G401.6 (cell line): ENCODE measurements at regions not wholly inside any gene's neighbourhood (a gene's known extent, or its start where the extent isn't known, plus 50 kb on each side); places are given as distances from the start of the nearest gene placed in this dataset.

ENCODE experiments used
- FAIRE-seq: peaks from 2 replicates; lab custom pipeline; 2012; peaks lifted over from hg19 to GRCh38; lab: Jason Lieb, UNC

DNA sequence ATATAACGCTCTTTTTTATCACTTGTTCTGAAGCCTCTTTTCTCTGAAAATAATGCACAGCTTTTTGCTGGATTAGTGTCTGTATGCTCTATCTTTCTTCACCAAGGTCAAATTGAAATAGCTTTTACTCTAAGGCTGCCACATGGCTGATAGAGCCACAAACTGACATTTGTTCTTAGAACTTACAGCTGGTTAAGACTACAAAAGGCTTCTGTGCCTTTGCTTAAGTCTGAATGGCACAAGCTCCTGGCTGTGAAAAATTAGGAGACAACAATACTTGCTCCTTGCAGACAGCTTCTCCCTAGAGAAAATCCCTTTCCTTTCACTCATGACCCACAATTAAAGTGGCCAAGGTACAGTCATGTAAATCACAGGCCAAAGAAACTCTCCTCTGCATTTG lies 515.3 kb downstream of the DSC3 start:
- no peak for FAIRE-seq

DNA sequence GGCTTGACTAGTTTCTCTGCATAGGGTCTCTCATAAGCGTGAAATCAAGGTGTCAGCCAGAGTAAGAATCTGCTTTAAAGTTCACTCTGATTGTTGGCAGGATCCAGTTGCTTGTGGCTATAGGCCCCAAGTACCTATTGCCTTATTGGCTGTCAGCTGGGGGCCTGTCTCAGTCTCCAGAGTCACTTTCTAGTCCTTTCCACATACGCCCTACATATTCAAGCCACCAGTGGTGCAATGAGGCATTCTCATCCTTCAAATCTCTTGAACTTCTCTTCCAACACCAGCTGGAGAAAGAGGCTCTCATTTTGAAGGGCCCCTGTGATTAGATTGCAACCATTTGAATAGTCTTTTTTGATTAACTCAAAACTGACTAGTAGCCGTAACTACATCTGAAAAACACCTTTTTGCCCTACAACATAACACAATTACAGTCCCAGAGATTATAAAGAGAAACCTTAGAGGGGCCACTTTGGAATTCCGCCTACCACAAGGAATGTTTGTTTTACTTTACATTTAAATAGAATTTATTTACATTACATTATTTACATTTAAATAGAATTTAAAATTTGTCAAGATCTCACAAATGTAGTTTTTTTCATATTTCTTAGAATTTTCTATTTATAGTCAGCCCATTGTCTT lies 520.1 kb downstream of the DSC3 start:
- no peak for FAIRE-seq

DNA sequence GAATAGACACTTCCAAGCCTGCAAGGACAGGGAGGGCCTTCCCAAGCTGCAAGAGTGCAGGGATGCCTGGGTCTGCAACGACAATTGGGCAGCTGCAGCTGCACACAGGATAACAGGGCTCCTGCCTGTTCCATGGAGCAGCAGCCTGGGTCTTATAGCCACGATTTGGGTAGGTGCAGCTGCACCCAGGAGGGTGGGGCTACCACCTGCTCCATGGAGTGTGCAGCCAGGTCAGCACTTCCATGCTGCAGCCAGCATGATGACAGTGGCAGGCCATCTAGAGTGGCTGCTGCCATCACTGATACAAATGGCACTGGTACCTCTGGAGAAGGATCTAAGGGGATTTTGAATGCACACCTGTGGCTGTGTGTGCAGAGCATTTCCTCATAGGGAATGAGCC lies 528.5 kb downstream of the DSC3 start:
- no peak for FAIRE-seq

DNA sequence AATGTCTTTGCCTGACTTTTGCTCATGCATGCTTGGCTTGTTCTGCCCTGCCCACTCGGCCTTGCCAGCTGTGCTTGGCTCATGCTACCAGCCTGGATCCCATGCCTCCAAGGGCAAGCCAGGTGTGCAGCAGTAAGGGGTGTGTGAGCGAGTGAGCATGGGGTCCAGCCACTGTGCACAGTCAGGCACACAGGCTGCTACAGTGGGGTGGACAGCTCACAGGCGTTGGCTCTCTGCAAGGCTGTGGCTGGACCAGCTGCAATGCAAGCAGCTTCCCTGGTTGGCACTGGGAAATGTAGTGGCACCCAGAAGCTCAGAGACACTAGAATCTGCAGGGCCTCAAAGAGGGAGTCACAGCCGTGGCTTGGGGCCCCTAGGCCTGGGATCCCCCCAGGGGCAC lies 529.7 kb downstream of the DSC3 start:
- FAIRE-seq: no peak

DNA sequence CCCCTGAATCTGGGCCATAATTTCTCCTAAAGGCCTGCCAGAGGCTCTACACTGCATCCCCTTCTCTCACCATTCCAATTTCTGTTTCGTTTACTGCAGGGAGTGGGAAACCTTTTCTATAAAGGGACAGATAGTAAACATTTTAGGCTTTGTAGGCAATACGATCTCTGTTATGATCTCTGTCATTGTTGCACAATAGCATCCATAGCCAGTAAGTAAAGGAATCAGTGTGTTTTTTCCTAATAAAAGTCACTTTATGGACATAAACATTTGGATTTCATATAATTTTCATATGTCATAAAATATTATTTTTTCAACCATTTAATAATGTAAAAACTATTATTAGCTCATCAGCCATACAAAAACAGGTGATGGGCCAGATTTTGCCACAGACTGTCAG lies 531.7 kb downstream of the DSC3 start:
- no peak for FAIRE-seq

DNA sequence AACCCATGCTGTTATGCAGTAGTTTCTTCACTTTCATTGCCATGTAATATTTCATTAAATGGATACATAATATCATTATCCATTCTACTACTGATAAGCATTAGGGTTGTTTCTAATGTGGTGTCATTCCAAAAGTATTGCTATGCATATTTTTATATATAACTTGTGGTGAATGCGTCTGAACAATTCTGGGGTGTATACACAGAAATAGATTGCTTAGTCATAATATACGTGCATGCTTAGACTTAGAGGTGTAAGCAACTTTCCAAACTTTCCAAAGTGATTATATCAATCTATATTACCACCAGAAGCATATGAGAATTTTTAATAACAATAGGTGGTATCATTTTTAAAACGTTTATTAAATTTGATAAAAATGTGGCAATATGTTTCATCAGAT lies 540.9 kb downstream of the DSC3 start:
- FAIRE-seq: no peak

DNA sequence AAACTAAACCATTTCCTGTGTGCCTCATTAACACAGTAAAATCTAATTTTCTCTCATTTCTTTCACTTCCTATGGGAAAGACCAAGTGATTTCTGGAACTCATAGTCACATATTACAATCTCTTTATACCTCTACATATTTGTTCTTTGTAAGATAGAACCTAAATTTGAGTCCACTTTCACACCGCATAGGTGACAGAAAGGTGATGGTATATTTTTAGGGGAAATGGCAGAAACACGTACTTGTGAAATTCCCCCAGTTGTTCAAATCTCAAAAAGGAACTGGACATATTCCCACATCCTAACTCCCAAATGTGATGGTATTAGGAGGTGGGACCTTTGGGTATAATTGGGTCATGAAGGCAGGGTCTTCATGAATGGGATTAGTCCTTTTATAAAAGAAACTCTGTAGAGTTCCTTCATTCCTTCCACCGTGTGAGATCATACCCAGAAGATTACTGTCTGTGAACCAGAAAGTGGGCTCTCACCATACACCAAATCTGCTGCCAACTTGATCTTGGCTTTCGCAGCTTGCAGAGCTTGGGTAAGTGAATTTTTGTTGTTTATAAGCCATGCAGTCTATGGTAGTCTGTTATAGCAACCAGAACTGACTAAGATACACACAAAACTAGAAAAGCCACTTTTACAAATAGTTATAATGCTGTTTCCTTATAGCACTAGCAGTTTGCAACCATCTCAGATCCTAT lies 542.1 kb downstream of the DSC3 start:
- FAIRE-seq: no peak

DNA sequence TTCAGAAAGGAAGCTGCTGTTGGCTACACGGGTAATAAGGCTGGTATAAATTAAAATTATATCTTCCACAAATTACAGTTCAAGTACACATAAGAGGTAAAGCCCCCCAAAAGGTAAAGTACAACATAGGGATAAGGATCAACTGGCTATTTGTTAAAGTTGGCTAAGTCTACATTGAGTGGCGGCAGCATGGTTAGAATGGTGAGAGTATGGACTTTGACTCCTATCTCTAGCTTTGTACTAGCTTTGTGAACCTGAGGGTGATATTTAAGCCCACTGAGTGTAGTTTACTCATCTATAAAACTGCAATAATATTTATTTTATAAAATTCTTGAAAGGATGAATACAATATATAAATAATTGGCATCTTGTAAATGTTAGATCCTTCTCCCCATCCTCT lies 542.8 kb downstream of the DSC3 start:
- no peak for FAIRE-seq

DNA sequence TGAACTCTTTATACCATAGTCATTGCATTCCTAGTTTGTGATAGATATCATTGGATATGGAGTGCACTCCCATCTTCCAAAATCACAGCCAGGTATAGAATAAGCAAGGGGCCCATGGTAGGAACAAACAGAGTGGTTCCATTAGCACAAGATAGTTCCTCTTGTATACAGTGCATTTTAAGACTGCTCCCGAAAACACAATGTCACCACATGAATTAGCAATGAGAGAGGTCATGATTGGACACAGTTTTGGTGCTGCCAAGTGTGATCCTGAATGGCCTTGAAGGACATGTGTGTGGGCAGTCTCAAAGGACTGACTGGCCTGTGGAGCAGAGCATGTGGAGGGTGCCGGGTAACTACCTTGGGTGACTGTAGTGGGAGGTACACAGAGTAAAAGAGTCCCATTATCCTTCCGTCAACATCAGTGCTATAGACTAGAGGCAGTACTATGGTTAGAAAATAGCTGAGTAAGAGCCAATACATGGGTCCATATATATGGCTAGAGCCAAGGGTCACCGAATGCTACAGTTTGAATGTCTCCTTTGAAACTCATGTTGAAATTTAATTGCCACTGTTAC lies 549.9 kb downstream of the DSC3 start:
- no peak for FAIRE-seq

DNA sequence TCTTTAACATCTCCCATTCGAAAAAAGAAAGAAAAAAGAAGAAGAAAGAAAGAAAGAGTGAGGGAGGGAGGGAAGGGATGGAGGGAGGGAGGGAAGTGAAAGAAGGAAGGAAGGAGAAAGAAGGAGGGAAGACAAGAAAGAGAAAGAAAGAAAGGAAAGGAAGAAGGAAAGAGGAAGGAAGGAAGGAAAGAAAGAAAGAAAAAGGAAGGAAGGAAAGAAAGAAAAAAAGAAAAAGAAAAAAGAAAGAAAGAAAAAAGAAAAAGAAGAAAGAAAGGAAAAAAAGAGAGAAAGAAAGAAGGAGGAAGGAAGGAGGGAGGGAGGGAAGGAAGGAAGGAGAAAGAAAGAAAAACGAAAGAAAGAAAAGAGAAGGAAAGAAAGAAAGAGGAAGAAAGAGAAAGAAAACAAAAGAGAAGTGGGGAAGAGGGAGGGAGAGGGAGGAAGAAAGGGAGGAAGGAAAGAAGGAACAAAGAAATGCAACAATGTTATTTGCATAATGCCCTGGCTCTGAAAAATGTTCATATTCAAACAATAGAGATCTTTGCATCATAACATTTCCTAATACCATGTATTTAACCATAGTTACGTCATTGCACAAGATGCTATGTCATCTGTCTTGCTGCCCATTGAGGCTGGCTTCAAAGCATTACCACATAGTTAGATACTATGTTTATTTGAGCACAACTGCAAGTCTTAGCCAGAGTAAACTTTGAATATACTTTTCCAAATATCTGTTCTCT lies 550.6 kb downstream of the DSC3 start:
- no peak for FAIRE-seq

DNA sequence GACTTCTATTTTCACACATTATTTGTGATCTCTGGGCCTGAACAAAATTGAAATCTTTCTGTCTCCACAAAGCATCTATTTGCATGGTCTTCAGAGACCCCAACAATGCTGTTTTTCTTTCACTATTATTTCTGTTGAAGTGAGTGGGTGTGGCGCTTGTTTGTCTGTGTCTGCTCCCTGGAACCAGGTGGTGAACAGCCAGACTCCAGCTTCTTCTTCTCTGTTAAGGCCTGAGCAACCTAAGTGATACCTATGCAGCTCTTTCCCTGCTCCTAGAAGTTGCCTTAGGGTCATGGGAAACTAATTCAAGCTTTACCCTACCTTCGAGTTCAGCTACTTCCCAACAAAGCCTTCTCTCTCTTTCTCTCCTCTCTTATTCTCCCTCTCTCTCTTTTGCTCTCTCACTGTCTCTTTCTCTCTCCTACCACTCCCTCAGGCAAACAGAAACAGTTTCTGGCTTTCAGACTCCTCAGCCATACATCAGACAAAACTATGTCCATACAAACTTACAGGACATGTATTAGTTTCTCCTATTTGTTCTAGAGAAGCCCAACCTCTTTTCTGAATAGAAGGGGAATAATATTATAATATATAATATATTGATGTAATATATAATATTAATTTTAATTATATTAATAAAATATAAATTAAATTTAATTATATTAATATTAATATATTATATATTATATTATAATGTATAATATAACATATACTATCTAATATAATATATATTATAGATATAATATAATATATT lies 552.5 kb downstream of the DSC3 start:
- FAIRE-seq: no peak

DNA sequence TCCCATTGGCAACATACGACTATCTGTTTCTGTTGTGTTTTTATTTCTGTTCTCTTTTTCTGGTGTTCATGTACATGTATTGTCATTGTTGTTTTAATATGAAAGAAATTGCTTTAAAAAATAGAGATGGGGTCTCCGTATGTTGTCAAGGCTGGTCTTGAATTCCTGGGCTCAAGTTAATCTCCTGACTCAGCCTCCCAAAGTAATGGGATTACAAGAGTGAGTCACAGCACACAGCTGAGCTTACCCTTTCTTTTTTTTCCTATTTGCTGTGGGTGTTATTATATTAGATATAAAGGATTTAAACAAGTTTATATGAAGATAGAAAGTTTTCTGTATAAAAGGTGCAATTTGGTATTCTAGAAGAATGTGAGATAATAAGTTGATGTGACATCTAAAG lies 554.6 kb downstream of the DSC3 start:
- no peak for FAIRE-seq

DNA sequence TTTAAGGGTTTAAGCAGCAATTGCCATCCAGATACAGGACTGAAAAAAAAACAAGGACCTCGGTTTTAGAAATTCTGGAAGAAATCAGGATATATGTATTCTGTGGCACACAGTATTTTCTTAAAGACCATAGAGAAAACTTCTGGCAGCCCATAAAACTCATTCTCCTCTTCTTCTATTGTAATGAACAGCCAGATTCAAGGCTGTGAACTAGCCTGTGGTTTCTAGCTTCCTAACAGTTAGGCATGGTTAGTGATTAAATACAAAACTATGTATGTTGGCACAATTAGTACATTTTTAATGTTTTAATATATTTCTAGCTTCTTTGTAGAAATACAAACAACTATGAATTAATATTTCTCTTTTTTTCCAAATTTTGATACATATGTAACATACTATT lies 555.7 kb downstream of the DSC3 start:
- FAIRE-seq: no peak

DNA sequence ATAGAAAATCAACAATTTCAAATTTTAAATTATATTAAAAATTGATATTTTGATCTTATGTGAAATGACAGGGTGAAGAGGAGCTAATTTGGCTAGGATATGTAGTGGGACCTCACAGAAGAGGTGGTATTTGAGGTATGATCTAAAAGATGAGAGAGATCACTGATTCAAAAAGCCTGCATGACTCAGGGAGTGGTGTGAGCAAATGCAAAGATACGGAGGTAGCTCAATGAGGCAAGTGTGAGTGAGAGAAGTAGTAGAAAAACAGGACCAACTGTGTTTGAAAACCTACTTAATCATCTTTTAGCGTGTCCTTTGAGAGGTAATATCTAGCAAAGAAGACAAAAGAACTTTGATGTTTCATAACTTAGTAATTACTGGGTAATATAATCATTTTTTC lies 557.5 kb downstream of the DSC3 start:
- no peak for FAIRE-seq

DNA sequence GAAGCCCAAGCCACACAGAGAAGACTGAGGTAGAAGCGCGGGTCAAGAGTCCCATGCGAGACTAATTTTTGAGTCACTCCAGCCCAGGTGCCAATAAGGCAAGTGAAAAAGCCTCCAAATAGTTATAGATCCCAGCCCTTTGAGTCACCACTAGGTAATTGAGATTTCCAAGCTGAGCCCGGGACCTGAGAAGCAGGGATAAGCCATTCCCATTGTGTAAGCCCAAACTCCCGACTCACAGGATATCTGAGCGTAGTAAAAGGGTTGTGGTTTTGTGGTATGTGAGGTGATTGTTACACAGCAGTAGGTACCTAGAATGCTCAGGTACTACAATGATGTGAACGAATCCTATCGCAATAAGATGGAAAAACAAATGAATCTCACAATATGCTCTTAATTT lies 560.7 kb downstream of the DSC3 start:
- FAIRE-seq: no peak

DNA sequence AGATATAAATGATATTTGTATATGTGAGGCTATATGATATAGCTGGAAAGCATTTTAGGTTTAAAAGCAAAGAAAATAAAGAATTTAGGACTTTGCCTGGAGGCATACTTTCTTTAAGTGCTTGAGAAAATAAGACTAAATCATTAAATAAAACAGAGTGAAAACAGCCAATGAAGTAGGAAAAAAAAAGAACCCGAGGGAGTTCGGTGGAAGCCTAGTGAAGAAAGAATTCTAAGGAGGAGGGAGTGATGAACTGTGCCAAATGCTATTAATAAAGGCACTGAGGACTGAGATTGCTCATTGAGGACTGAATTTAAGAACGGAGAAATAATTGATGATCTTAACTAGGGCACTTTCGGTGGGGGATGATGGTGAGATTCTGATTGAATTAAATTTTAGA lies 573.5 kb downstream of the DSC3 start:
- no peak for FAIRE-seq

DNA sequence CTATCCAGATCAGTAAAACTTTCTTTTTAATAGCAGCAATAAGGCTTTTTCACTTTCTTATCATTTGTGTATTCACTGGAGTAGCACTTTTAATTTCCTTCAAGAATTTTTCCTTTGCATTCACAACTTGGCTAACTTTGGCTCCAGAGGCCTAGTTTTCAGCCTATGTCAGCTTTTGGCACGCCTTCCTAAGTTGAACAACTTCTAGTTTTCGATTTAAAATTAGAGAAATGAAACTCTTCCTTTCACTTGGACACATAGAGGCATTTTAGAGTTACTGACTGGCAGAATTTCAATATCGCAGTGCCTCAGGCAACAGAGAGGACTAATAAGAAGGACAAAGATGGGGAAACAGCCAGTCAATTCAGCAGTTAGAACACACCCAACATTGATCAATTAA lies 577.4 kb downstream of the DSC3 start:
- FAIRE-seq: no peak

DNA sequence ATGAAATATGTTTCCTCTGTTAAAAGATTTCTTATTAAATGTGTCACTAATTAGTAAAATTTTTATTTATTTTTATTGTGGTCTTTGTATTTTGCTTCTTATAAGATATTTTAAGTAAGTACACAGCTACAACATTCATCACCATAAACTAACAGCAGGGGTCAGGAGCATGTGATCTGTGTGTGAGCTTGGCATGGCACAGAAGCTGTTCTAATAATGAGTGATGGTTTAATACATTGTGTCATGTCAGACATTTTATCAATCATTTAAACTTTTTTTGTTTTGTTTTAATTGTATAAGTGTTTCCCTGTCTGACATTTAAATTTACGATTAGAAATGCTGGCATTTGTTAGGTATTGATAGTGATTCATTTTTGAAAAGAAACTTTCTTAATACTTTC lies 585.4 kb downstream of the DSC3 start:
- FAIRE-seq: no peak

DNA sequence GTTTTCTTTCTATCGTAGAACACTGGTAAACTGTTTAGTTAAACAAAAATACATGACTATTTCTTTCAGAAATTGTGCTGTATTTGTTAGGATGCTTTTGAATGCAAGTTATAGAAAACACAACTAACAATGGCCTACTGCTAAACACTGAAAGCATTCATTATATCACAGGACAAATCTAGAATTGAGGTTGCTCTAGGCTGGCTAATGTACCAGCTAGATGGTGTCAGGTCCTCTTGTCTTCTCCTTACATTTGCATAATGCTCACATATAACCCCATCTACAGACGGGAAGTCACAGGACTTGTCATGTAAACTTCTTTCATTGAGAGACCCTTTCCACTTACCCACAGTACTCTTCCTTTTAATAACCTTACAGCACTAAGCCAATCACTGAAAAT lies 586.8 kb downstream of the DSC3 start:
- FAIRE-seq: no peak

DNA sequence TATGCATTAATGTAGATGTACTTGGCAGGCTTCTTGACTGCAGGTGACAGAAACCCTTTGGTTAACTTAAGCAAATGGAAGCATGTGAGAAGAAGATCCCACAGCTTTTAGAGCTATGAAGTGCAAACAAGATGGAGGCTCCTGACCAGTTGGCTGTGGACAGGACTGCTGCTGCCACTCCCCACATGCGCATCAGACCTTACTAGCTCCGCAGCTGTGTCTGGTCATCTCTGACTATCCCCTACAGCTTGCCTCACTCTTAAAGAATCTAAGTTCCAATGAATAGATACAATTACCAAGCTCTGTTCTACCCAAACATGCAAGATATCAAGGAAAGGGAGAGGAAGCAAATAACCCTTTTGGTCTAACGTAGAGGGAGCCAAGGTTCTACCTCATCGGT lies 587.6 kb downstream of the DSC3 start:
- FAIRE-seq: no peak

DNA sequence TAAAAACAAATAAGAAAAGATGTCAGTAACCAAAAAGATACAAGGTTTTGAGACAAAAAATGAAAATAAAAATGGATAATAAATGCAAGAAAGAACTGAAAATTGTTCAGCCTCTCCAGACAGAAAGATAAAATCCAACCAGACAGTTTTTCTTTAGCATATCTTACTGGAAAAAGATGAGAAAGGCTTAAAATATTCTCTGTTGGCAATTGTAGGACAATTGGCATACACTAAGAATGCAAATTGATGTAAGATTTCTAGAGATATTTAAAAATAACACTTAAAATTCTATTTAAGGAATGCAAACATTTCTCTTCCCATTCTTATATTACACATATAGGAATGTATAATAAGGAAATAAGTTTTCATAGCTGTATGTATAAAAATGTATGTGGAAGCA lies 590.6 kb downstream of the DSC3 start:
- no peak for FAIRE-seq

DNA sequence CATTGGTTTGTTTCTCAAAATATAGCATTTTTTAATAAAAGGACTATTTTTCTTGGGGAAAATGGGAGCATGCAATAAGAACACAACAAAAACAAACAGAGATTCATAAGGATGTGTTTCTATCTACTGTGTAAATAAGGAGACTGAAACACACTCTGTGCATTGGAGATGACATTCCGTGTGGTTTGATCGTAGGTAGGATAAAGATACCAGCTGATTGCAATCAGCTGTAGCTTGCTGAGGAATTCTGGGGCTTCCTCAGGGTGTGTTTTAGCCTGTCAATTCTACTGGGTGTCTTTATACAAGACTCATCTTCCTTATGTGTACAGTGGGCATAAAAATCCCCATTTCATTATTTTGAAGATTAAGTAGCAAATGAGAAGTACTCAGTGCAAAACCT lies 591.6 kb downstream of the DSC3 start:
- FAIRE-seq: no peak

DNA sequence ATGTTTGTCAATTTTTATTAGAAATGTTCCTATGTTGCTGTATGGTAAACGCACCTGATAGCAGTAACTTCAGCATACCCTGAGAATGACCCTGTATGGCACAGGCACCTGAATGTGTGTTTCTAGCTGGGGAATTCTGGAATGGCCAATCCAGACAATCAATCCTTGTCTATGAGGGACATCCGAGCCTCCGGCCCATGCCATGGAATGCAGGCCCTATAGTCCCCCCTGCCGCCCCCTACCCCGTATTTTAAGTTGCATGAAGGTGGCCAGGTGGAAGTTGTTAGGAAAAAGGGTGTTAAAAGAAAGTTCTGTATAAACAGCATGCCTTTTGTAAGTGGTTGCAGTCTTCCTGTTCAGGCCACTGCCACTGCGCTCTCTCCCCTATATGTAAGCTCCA lies 595.9 kb downstream of the DSC3 start:
- no peak for FAIRE-seq
